Keratinocyte (primary cell): ENCODE measurements at regions not wholly inside any gene's neighbourhood (a gene's known extent, or its start where the extent isn't known, plus 50 kb on each side); places are given as distances from the start of the nearest gene placed in this dataset.

ENCODE experiments used
- DNase-seq: peaks from one replicate; pipeline ENCODE4 v3.0.0-alpha.2; 2011; ENCODE audit warnings: low read depth, missing footprints, low spot score
- FAIRE-seq: peaks from 2 replicates; lab custom pipeline; 2011; peaks lifted over from hg19 to GRCh38; lab: Jason Lieb, UNC
- H2AFZ ChIP-seq: 2 replicates; pipeline ENCODE4 v1.6.0; 2012; ENCODE audit warnings: low read length, control low read depth, inconsistent platforms; ENCODE audit not compliant: control insufficient read depth
- H3K27ac ChIP-seq: 2 replicates; pipeline ENCODE4 v1.5.1; 2011; ENCODE audit warnings: low read length; ENCODE audit not compliant: control insufficient read depth, insufficient read depth
- H3K27me3 ChIP-seq: 3 replicates; pipeline ENCODE4 v1.6.0; 2011; ENCODE audit warnings: low read length; ENCODE audit not compliant: control insufficient read depth, insufficient read depth; ENCODE audit errors: extremely low read depth
- H3K36me3 ChIP-seq, 2 experiments: 2 replicates in 1 of 2; 3 replicates in 1 of 2; pipeline ENCODE4 v1.5.1; 2011; ENCODE audit warnings: low read length in 2 of 2, mild to moderate bottlenecking in 1 of 2; ENCODE audit not compliant: control insufficient read depth in 2 of 2, insufficient read depth in 2 of 2; ENCODE audit errors: extremely low read depth in 1 of 2
- H3K4me1 ChIP-seq: 3 replicates; pipeline ENCODE4 v1.5.1; 2011; ENCODE audit warnings: low read length; ENCODE audit not compliant: control insufficient read depth, insufficient read depth; ENCODE audit errors: extremely low read depth
- H3K4me2 ChIP-seq: 3 replicates; pipeline ENCODE4 v1.6.0; 2011; ENCODE audit warnings: low read depth, low read length; ENCODE audit not compliant: control insufficient read depth, insufficient read depth; ENCODE audit errors: extremely low read depth
- H3K4me3 ChIP-seq, 3 experiments: fragments of 200-600 bp in 1 of 3; sonication (generic) in 1 of 3; 2 replicates in 2 of 3; 3 replicates in 1 of 3; pipeline ENCODE4 v1.5.1; 2011 to 2016; ENCODE audit warnings: low read length in 3 of 3, mild to moderate bottlenecking in 3 of 3, control low read depth in 2 of 3, inconsistent platforms in 1 of 3, low read depth in 1 of 3, mixed read lengths in 1 of 3, mixed run types in 1 of 3, moderate library complexity in 1 of 3; ENCODE audit not compliant: control insufficient read depth in 2 of 3, insufficient read depth in 2 of 3; ENCODE audit errors: extremely low read depth in 1 of 3
- H3K79me2 ChIP-seq: 2 replicates; pipeline ENCODE4 v1.6.0; 2012; ENCODE audit warnings: low read length; ENCODE audit not compliant: control insufficient read depth, insufficient read depth
- H3K9ac ChIP-seq: 3 replicates; pipeline ENCODE4 v1.6.0; 2011; ENCODE audit warnings: low read length; ENCODE audit not compliant: control insufficient read depth, insufficient read depth; ENCODE audit errors: extremely low read depth
- H3K9me1 ChIP-seq: 3 replicates; pipeline ENCODE4 v1.6.0; 2011; ENCODE audit warnings: low read length; ENCODE audit not compliant: control insufficient read depth, insufficient read depth; ENCODE audit errors: extremely low read depth
- H3K9me3 ChIP-seq: 2 replicates; pipeline ENCODE4 v1.5.1; 2012; ENCODE audit warnings: low read depth, low read length; ENCODE audit not compliant: control insufficient read depth
- H4K20me1 ChIP-seq: 3 replicates; pipeline ENCODE4 v1.6.0; 2011; ENCODE audit warnings: low read length; ENCODE audit not compliant: control insufficient read depth, insufficient read depth; ENCODE audit errors: extremely low read depth
- CTCF ChIP-seq, 3 experiments: IDR thresholded peaks in 1 of 3; conservative IDR thresholded peaks in 1 of 3; optimal IDR thresholded peaks in 1 of 3; 2 replicates in 2 of 3; 3 replicates in 1 of 3; pipeline versions ENCODE3 to v1.5.1; 2011; ENCODE audit warnings: low read length in 3 of 3, mild to moderate bottlenecking in 3 of 3, moderate library complexity in 2 of 3, control low read depth in 1 of 3, inconsistent platforms in 1 of 3; ENCODE audit not compliant: insufficient read depth in 2 of 3; ENCODE audit errors: extremely low read depth in 1 of 3
- EZH2 ChIP-seq: IDR thresholded peaks from one replicate; pipeline ENCODE4 v1.6.1; 2012; ENCODE audit warnings: inconsistent platforms, mild to moderate bottlenecking, low read length, moderate library complexity
- dilution Hi-C: fragments of 300-500 bp; cut with MboI; formaldehyde crosslinking; loops from one replicate; pipeline ENCODE4 v1.7.0; 2020; ENCODE audit warnings: low sequenced_read_pairs; ENCODE audit not compliant: extremely low pct_ligation_motif_present

DNA sequence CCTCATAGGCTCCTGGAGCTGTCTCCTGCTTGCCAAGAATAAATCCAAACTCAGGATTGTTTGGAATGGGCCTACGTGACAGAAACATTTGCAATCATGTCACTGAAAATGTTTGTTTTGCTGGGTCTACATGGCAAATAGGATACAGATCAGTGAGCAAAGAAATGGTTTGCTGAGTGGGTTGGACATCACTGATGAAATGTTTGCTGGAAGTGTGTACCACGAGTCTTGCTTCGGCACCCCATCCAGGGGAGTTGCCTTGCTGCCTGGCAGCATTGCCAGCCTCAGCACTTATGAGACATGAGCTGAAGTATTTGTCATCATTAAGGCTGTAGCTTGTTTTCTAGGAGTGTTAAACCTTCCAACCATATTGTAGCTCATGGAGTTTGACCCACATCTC, 213.3 kb upstream of the CFAP20DC start:
- Histone ChIP-seq H3K9ac (no peak overlapping the region), H3K79me2 (no peaks in the 10 kb centered on the region), H3K4me2 (no peak overlapping the region), H3K9me1 (no peaks in the 10 kb centered on the region), H3K27me3 (no peaks in the 10 kb centered on the region), H4K20me1 (no peaks in the 10 kb centered on the region), H3K27ac (no peak overlapping the region), H2AFZ (no peak overlapping the region), H3K4me3 (no peak overlapping the region), H3K9me3 (no peaks in the 10 kb centered on the region), H3K36me3 (no peaks in the 10 kb centered on the region), H3K4me1 (peaks cover 7% of the 10 kb centered on the region)
- no peak for TF ChIP-seq CTCF (optimal IDR thresholded peaks at IDR 0.05 in 1 of 3, IDR thresholded peaks at IDR 0.05 in 1 of 3, conservative IDR thresholded peaks at IDR 0.05 in 1 of 3; ENCODE audit: extremely low read depth in 1 of 3, insufficient read depth in 2 of 3, low read length in 3 of 3)
- no peak for FAIRE-seq
- dilution Hi-C loops, result no loop called here
- DNase-seq, result no peak

DNA sequence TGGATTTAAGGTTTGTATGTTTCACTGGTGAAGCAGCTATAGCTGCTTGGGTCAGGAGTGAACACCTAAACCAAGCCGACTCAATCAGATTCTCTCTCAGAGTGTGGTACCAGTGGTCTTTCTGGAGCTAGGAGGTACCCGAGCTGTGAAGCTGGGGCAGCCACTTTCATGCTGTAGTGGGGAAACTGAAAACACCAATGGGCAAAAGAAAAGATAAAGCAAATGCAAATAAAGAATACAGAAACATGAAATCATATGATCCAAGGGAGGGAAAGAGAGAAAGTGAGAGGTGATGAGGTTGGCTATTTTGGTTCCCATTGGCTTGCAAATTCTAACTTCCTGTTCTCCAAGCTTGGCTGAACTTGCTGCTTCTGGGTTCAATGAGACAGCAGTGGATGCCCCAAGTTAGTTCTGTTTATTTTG, 212.3 kb upstream of the CFAP20DC start:
- no peak overlapping the region for H3K27ac ChIP-seq
- no peaks in the 10 kb centered on the region for H3K27me3 ChIP-seq
- TF ChIP-seq CTCF (optimal IDR thresholded peaks at IDR 0.05 in 1 of 3, IDR thresholded peaks at IDR 0.05 in 1 of 3, conservative IDR thresholded peaks at IDR 0.05 in 1 of 3; ENCODE audit: extremely low read depth in 1 of 3, insufficient read depth in 2 of 3, low read length in 3 of 3) (no peak), EZH2 (no peak)
- dilution Hi-C loops, result no loop called here
- no peak overlapping the region for H3K9ac ChIP-seq
- H3K79me2 ChIP-seq, result no peaks in the 10 kb centered on the region
- DNase-seq (no peak), FAIRE-seq (no peak)
- no peaks in the 10 kb centered on the region for H3K36me3 ChIP-seq
- H2AFZ ChIP-seq, result no peak overlapping the region
- H3K4me3 ChIP-seq, result no peak overlapping the region
- H4K20me1 ChIP-seq, result no peaks in the 10 kb centered on the region
- H3K4me1 ChIP-seq, result peaks cover 3% of the 10 kb centered on the region
- H3K9me1 ChIP-seq, result no peaks in the 10 kb centered on the region
- no peak overlapping the region for H3K4me2 ChIP-seq
- no peaks in the 10 kb centered on the region for H3K9me3 ChIP-seq
